HG02970 (cell line): ENCODE measurements at regions not wholly inside any gene's neighbourhood (a gene's known extent, or its start where the extent isn't known, plus 50 kb on each side); places are given as distances from the start of the nearest gene placed in this dataset.
"Not testable (repeated sequence)": the region's sequence is repeated elsewhere in the genome, so short reads cannot be mapped to it uniquely, and the experiment has no call there.

Source experiments
- ATAC-seq: cut with Tn5 transposase; IDR thresholded peaks from one replicate; pipeline ENCODE4 v1.9.1; 2021; ENCODE audit warnings: mild to moderate bottlenecking, moderate library complexity, moderate number of reproducible peaks; ENCODE audit not compliant: unreplicated experiment, low FRiP score

DNA sequence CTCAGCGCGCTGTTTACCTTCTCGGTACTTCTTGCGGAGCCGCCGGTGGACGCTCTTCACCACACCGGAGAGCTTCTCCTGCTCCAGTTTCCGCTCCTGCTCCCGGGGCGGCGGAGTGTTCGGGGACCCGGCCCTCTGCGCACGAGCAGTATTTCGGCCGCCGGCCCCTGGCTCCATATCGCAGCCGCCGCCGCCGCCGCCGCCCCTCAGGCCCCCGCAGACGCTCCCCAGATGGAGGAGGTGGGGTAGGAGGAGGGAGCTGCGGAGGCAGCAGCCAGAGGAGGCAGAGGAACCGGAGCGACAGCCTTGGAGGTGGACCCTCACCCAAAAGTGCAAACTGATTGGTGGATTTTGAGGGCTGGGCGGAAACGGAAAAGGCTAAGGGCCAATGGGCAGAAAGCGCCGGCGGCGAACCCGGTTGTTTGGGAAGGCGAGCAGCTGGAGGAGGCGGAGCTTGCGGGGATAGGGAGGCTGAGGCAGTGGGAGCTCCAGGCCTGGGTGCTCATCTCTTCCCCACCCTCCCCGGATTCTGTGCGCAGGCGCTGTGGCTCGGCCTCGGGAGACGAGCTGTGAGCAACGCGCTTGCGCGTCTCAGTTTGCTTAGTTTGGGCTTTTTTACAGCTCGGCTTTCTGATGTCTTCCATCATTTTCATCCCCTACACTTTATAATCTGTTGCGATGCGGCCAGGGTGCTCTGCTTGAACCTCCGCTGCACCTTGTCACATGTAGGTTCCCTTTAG is 146.9 kb downstream of the GPR85 start:
- peak; percentile 100 for ATAC-seq

DNA sequence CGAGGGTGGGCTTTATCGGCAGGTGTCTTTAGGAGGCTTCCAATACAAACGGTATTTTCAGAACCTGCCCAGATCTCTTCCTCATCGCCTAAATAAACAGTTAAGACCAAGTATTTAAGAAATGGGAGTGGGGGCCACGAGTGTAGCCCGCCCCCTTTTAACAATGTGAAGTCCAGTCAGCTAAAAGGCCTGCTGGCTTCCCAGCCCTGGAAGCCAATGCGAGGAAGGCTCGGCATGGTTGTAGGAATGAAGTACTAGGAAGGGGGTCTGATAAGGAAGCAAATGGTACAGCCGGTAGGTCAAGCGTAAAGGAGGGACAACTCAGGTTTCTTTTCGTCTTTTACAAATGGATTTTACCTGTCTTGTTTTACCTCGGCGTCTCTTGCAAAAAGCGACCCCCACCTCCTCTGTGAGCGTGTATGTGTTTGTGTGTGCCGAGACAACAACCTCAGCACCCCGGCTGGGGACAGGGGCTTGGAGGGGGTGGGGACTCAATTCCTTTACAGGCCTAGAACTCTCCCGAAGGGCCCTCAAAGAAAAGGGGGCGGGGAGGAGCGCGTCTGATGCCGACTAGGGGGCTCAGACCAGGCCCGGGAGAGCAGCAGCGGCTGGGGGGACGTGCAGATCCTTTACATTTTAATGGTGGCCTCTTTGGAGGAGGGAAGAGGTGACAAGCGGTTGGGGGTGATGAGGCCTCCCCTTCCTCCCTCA is 147.6 kb downstream of the GPR85 start:
- peak; percentile 1 for ATAC-seq

DNA sequence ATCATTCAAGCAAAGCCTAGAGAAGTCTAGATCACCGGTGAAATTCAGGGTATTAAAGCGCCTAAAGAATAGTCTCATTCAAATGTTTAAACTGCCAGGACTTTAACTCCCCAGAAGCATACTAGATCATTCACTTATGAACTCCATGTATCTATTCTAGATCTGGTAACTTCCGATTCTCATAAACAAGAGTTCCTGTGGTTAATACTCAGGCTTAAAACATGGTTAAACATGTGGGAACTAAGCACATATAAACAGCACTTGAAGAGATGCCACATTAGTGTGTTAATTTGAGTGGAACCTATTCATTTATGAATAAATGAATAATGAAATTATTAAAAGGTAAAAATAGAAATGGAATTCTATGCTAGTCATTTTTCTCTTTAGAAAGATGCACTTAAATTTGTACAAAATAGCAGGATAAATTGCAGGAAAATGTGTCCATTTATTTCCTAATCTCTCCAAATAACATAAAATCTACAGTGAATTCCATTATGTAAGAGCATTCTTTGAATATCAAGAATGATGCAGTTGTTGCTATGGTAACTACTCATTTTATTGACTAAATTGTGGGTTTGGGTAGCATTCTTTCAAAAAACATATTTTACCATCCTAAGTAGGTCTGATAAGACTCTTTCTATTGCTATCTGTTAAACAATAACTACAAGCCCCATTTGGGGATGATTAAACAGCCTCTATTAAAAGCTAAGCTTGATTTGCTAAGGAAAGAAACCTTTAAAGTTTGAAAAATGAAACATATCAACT is 147.6 kb upstream of the TMEM168 start:
- no peak for ATAC-seq

DNA sequence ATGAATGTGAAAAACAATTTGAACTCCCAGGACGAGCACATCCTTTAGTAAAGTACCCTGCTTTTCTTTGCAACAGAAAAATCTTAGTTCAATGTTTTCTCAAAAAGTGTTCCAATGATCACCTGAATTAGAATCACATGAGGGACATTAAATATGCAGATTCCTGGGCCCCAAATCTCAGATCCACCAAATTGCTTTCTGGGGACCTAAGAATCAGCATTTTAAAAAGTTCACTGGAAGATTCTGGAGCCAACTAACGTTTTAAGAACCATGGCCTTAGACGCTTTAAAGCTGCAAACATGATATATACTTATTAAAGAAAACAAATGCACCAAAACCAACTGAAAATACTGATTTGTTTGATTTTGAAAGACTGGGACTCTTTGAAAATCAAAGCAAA is 143.4 kb upstream of the TMEM168 start:
- ATAC-seq: no peak

DNA sequence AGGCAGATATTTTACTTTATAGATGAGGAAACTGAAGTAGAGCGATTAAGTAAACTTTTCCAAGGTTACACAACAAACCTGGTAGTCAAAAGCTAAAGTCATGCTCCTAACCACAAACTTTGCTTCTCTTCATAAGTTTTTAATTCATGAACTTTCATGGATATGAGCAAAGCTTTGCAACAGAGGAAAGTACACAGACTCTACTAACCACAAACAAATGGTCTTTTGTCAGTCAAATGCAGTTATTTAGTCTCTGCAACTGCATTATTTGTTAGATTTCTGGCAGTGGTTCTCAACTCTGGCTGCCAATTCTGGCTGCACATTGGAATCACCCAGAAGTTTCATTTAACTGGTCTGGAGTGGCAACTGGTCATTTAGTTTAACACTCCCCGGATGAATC is 140.6 kb upstream of the TMEM168 start:
- ATAC-seq: no peak

DNA sequence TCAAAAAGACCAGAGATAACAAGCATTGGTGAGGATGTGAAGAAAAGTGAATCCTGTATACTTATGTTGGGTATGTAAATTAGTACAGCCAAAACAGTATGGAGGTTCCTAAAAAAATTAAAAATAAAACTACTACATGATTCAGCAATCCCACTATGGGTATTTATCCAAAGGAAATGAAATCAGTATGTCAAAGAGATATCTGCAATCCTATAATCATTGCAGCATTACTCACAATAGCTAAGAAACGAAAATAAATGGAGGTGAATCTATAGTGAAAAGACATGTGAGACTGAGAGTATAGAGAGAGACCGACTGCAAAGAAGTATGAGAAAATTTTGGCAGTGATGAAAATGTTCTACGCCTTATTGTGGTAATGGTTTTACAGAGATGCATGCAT is 139.2 kb upstream of the TMEM168 start:
- no peak for ATAC-seq

DNA sequence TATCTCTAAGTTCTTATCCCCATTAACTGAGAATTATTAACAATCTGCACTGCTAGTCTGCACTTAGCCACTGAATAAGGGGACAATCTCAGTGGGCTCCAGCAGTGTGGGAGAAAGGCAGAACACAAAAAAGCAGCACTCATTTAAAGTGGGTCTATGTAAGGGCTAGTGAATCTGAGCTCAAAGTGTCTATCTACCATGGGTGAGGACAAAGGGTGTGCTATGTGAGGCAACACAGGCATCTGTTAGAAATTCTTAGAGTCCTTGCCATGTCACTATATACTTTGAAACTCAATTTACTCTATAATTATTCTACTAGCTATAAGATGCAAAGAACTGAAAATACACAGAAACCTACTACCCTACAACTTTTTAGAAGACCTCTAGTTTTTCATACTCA is 135.8 kb upstream of the TMEM168 start:
- ATAC-seq: no peak

DNA sequence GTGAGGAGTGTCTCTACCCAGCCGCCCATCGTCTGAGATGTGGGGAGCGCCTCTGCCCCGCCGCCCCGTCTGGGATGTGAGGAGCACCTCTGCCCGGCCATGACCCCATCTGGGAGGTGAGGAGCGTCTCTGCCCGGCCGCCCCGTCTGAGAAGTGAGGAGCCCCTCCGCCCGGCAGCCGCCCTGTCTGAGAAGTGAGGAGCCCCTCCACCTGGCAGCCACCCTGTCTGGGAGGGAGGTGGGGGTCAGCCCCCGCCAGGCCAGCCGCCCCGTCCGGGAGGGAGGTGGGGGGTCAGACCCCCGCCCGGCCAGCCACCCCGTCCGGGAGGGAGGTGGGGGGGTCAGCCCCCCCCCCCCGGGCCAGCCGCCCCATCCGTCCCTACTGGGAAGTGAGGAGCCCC is 132.4 kb upstream of the TMEM168 start:
- ATAC-seq: not testable (repeated sequence)

DNA sequence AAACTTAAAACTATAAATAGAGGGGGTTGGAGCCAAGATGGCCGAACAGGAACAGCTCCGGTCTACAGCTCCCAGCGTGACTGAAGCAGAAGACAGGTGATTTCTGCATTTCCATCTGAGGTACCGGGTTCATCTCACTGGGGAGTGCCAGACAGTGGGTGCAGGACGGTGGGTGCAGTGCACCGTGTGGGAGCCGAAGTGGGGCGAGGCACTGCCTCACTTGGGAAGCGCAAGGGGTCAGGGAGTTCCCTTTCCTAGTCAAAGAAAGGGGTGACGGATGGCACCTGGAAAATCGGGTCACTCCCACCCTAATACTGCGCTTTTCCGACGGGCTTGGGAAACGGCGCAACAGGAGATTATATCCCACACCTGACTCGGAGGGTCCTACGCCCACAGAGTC is 126.2 kb upstream of the TMEM168 start:
- ATAC-seq: not testable (repeated sequence)

DNA sequence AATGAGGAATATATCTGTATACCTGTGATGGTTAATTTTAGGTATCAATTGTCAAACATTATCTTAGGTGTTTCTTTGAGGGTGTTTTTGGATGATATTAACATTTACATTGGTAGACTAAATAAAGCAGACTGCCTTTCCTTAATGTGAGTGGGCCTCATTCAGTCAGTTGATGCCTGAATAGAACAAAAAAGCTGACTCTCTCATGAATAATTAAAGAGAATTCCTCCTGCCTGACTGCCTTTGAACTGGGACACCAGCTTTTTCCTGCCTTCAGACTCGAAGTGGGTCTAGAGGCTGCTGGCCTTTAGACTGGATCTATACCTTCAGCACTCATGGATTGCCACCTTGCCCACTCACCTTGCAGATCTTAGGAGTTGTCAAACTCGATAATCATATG is 117.9 kb upstream of the TMEM168 start:
- no peak for ATAC-seq

DNA sequence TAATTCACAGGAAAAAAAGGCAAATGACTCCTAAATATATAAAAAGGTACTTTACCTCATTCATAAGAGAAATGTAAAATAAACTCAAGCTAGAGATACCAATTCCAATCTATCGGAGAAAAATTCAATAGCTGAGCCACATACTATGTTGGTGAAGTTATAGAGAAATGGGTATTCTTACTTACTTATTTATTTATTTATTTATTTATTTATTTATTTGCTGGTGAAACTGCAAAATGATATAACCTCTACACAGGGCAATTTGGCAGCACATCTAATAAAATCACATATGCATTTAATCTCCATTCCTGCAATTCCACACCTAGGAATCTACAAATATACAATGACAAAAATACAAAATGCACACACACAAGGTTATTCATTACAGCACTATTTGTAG is 117.5 kb upstream of the TMEM168 start:
- no peak for ATAC-seq

DNA sequence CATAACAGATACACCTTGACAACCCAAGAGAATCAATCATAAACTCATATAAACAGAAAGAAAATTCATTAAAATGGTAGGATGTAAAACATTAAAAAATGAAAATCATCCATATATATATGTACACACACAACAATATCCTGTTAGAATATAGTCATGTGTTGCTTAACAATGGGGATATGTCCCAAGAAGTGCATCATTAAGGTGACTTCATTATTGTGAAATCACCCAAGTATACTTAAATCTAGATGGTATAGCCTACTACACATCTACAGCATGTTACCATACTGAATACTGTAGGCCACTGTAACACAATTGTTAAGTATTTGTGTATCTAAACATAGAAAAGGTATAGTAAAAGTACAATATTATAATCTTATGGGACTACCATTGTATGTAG is 115.8 kb upstream of the TMEM168 start:
- no peak for ATAC-seq

DNA sequence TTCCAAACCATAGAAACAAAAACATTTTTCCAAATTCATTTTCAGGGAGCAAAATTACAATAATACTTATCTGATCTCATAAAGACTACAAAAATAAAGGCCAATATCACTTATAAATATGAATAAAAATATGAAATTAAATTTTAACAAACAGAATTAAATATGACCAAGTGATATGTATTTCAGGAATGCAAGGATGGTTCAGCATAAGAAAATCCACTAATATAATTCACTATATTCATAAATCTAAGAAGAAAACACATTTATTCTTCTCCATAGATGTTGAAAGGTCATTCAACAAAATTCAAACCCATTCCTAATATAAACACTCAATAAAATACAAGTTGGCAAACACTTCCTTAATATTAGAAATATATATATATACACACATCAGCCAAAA is 115.2 kb upstream of the TMEM168 start:
- ATAC-seq: no peak

DNA sequence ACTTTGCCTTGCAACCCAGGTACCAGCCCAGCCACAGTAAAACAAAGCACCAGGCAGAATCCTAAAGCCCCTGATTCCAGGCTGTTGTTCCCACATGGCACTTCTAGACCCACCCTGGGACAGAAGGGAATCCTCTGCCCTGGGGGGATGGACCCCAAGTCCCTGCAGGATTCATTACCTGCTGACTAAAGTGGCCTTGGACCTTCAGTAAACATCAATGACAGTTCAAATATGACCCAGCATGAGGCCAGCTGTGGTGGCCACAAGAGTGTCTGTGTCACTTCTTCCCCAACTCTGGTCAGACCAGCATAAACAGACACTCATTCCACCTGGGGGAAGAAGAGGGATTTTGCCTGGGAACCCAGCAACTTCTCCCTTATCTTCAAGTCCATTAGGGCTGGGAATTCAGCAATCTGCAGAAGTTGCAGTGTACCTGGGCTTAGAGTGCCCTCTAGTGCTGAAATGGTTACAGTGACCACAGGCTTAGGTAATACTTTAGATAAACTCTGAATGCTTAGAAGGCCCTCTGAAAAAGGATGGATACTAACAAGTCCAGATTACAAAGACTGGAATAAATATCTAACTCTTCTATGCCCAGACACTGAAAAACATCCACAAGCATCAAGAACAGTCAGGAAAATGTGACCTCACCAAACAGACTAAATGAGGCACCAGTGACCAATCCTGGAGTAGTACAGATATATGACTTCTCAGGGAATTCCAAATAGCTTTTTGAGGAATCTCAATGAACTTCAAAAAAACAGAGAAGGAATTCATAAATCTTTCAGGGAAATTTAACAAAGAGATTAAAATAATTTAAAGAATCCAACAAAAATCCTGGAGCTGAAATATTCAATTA is 108.5 kb upstream of the TMEM168 start:
- ATAC-seq: no peak

DNA sequence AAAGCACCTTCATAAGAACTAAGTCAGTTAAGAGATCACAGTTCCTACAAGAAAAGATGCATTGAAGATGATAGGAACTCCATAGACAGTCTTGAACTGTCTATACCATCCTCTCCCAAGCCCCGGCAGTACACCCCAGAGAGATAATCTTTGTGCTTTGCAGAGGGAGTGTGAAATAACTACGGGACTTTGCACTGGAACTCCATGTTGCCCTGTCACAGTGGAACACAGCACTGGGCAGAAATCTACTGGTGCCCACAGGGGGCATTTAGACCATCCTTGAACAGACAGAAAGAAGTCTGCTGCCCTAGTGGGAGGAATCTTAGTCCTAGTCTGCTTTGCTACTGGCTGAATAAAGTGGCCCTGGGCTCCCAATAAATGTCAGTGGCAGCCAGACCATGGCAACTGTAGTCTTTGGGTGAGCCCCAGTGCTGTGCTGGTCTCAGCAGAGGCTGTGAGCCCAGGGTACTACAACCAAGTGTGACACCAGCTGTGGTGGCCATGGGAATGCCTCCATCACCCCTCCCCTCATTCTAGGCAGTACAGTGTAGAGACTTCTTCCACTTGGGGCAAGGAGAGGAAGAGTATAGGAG is 107.7 kb upstream of the TMEM168 start:
- ATAC-seq: no peak

DNA sequence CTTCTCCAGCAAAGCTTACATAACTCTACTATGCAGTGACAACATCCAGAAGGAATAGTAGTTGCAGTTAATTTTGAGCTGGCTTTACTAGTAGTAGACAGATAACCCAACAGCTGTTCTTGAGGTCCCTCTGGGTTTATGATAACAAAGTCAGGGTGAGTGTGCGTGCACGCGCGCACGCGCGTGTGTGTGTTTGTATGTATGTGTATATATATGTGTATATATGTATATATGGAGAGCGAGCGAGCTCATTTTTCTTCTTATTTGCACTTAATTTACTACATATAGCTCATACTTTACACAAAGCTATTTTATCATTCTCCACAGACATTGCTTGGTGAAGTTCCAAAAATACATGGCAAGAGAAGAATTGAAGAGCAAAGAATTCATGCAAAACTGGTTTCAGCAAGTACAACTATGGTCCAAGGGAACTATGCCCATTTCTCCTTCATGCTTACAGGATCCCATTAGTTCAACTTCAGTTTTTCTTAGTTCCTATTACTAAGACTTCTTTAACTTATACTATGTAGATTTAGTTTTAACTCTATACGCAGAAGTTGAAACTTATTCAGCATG is 105.9 kb upstream of the TMEM168 start:
- ATAC-seq: no peak

DNA sequence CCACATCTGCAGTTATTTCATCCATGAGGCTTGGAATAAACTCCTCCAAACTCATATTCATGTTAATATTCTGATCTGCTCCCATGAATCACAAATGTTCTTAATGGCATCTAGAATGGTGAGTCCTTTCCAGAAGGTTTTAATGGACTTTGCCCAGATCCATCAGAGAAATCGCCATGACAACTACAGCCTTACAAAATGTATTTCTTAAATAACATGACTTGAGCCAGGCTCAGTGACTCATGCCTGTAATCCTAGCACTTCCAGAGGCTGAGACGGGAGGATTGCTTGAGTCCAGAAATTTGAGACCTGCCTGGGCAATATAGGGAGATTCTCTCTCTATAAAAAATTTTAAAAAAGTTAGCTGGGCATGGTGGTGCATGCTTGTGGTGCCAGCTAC is 102.1 kb upstream of the TMEM168 start:
- no peak for ATAC-seq

DNA sequence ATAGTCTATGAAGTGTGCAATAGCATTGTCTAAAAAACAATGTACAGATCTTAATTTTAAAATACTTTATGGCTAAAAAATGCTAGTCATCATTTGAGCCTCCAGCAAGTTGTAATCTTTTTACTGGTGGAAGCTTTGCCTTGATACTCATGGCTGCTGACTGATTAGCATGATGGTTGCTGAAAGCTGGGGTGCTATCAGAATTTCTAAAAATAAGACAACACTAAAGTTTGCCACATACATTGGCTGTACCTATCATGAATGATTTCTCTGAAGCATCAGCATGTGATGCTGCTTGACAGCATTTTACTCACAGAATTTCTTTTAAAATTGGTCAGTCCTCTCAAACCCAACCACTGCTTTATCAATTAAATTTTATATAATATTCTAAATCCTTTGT is 101.5 kb upstream of the TMEM168 start:
- ATAC-seq: no peak

DNA sequence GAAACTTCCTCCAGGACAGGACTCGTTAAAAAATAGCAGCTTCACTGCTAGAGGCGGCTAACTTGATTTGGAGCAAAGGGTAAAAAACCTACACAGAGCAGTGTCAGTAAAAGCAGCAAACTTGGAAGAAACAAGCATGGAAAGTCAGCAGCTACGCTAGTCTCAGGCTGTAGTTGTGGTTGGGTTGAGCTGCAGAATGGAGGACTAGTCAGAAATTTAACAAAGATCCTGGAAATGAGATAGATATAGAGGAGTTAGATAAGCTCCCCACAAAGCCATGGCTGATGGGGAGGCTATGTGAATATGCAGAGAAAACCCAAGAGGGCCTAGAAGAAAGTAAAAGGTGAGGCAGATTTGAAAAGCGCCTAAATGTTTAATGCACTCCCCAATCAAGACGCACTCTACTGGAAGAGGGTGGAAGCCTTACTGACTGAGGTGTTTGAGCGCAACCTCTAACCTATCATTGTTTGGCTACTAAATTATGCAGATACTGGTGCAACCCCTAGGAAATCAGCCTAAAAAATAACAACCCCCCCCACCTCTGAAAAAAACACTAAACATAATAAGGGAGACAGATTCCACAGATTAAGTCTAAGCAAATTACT is 99.7 kb upstream of the TMEM168 start:
- no peak for ATAC-seq
